ENCODE measurements at regions not wholly inside any gene's neighbourhood (a gene's known extent, or its start where the extent isn't known, plus 50 kb on each side); places are given as distances from the start of the nearest gene placed in this dataset.
"Not testable (repeated sequence)": the region's sequence is repeated elsewhere in the genome, so short reads cannot be mapped to it uniquely, and the experiment has no call there.

GRCh38 chr6:60789601-60790000, 1496.4 kb downstream of the KHDRBS2 start:
- not testable (repeated sequence) for DNase-seq (ENCODE audit: low spot score)

- not testable (repeated sequence) for DNase-seq (ENCODE audit: low spot score)
Observed at GRCh38 chr6:60782698-60783464, 1503.1 kb downstream of the KHDRBS2 start.

GRCh38 chr6:60779591-60779990, 1506.4 kb downstream of the KHDRBS2 start:
- DNase-seq (ENCODE audit: low spot score) = not testable (repeated sequence)

DNA sequence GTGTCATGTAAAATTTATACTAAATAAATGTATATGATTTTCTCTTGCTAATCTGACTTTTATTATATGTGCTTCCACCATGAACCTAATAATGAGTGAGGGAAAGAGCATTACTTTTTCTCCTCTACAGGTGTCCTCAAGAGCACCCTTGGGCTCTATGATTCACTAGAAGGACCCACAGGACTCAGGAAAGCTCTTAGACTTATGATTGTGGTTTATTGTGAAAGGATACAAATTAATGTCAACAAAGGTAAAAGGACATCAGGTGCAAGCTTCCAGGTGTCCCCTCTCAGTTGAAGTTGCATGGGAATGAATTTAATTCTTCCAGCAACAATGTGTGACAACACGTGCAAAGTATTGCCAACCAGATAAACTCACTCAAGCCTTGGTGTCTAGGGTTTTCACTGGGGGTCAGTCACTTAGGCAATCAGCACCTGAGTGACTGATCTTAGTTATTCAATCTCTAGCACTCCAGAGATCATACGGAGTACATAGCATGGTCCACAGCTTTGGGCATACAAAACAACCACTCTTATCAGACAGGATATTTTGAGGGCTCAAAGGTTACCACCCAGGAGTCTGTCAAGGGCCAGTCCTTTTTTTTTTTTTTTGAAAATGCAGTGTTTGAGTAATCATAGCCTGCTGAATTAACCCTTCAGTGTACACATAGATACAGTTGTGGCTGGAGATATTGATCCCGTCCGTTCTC, 1518.1 kb downstream of the KHDRBS2 start:
- DNase-seq (ENCODE audit: low spot score) = not testable (repeated sequence)

GRCh38 chr6:60765331-60765730, 1520.7 kb downstream of the KHDRBS2 start:
- not testable (repeated sequence) for DNase-seq (ENCODE audit: low spot score)

GRCh38 chr6:60763464-60764080, 1522.5 kb downstream of the KHDRBS2 start:
- DNase-seq (ENCODE audit: low spot score) = not testable (repeated sequence)

GRCh38 chr6:60760928-60761327, 1525.1 kb downstream of the KHDRBS2 start:
- DNase-seq (ENCODE audit: low spot score) = not testable (repeated sequence)

GRCh38 chr6:60759149-60759825, 1526.7 kb downstream of the KHDRBS2 start:
- not testable (repeated sequence) for DNase-seq (ENCODE audit: low spot score)

GRCh38 chr6:60758725-60759124, 1527.3 kb downstream of the KHDRBS2 start:
- peak; percentile 5 for DNase-seq (ENCODE audit: low spot score)

GRCh38 chr6:60754879-60755278, 1531.1 kb downstream of the KHDRBS2 start:
- no peak for DNase-seq (ENCODE audit: low spot score)

- DNase-seq (ENCODE audit: low spot score) = not testable (repeated sequence)
Observed at GRCh38 chr6:60750353-60751081, 1535.5 kb downstream of the KHDRBS2 start.

DNA sequence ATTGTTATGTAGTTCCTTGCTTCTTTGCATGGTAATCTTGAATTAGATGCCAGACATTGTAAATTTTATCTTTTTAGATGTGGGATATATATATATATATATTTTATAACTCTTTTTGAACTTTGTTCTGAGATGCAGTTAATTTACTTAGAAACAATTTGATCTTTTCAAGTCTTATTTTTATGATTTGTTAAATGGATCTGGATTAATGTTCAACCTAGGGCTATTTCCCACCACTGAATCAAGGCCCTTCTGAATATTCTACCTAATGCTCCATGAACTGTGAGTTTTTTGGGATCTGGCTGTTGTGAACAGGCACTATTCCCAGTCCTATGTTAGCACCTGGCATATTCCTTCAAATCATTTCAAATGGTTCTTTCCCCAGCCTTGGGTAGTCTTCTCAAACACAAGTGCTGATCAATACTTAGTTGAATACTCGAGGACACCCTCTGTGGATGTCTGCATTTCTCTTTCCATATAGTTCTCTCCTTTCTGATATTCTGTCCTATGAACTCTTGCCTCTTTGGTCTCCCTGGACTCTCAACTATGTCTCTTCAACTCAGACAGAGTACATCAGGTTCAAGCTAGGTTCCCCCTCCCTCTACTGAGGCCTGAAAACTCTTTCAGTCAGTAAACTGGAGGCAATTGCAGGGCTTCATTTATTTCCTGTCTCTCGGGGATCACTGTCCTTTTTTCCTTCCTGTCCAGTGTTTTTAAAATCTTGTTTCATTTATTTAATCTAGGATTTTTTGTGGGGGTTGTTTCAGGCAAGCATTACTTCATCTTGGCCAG, 1538.1 kb downstream of the KHDRBS2 start:
- not testable (repeated sequence) for DNase-seq (ENCODE audit: low spot score)

DNA sequence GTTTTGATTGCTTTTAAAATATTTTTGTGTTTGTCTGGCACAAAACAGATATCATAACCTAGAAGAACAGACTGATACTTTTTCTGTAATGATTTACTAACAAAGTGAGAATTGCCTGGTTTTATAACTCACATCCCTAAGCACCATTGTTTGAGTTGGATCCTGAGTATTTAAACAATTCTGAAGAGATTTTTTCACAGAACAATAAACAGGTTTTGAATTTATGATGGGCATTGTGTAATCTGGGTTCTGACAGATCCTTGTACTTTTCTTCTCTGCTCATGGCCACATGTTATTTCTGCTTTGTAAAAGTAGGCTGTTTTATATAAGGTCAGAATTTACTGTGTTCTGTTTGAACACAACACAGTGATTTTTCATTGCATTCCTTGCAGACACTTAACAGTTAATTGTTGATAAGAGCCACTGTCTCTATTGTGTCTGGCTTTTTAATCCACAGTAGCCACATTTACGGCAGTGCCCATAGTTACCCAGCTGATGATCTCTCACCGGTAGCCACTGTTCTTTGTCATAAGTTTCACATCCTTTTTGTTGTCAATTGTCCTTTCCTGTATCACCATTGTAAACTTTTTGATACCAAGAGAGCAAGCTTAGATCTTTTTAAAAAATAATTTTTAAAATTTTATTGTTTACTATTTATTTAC, 1548.1 kb downstream of the KHDRBS2 start:
- DNase-seq (ENCODE audit: low spot score) = not testable (repeated sequence)

- DNase-seq (ENCODE audit: low spot score) = not testable (repeated sequence)
Observed at GRCh38 chr6:60737315-60737714, 1548.7 kb downstream of the KHDRBS2 start.

- DNase-seq (ENCODE audit: low spot score) = not testable (repeated sequence)
Observed at GRCh38 chr6:60723935-60724334, 1562.1 kb downstream of the KHDRBS2 start.

GRCh38 chr6:60695232-60695631, 1590.8 kb downstream of the KHDRBS2 start:
- no peak for DNase-seq (ENCODE audit: low spot score)

DNA sequence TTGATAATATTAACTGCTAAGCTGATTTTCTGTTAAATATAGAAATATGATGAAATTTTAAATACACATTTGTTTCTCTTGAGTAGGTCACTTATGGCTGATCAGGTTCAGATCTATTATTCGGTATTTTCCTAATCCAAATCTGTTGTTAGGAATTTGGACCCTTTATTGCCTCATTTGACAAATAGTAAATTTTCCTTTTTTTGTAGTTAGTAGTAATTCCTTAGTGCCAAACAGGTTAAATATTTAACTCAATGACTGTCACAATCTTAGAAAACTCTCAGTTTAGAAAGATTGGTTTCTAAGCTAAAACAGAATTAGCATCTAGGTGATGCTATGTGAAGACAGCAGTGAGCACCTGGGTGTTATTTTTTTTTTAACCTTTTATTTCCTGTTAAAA, 1598.9 kb downstream of the KHDRBS2 start:
- DNase-seq (ENCODE audit: low spot score) = no peak

- DNase-seq (ENCODE audit: low spot score) = no peak
Observed at GRCh38 chr6:60681806-60682205, 1604.2 kb downstream of the KHDRBS2 start.

- no peak for DNase-seq (ENCODE audit: low spot score)
Observed at GRCh38 chr6:60679175-60679574, 1606.8 kb downstream of the KHDRBS2 start.

DNA sequence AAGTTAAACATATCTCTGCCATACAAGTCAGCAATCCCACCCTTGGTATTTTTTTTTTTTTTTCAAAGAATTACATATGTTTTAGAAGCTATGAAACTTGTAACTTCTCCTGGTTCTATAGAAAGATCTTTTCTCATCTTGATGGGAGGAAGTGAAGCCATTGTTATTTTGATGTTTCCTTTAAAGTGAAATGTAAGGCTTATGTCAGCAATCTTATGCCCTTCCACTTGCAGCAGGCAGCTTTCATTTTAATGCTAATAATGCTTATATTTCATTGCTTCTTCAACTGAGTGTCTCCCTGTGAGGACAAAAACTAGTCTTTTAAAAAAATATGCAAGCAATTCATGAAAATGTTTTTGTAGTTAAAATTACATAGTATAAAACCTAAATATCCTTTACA, 1614.7 kb downstream of the KHDRBS2 start:
- peak; percentile 16 for DNase-seq (ENCODE audit: low spot score)

All from iPS-NIHi11 (cell line).